Erythroblast (primary cell): ENCODE measurements at regions not wholly inside any gene's neighbourhood (a gene's known extent, or its start where the extent isn't known, plus 50 kb on each side); places are given as distances from the start of the nearest gene placed in this dataset.

Experiments
- GATA1 ChIP-seq: IDR thresholded peaks from 2 replicates; pipeline ENCODE4 v1.6.1; 2011; ENCODE audit warnings: low read depth, mild to moderate bottlenecking, control low read depth, low read length, moderate library complexity
- POLR2A ChIP-seq: IDR thresholded peaks from 2 replicates; pipeline ENCODE4 v1.6.1; 2011; ENCODE audit warnings: mild to moderate bottlenecking, low read length

GRCh38 chr17:27954548-27955495 is 61.7 kb upstream of the LYRM9 start:
- no peak for TF ChIP-seq POLR2A
- TF ChIP-seq GATA1 = no peak
